HG03571 (cell line): ENCODE measurements at regions not wholly inside any gene's neighbourhood (a gene's known extent, or its start where the extent isn't known, plus 50 kb on each side); places are given as distances from the start of the nearest gene placed in this dataset.
"Not testable (repeated sequence)": the region's sequence is repeated elsewhere in the genome, so short reads cannot be mapped to it uniquely, and the experiment has no call there.

ENCODE experiments used
- ATAC-seq: cut with Tn5 transposase; IDR thresholded peaks from one replicate; pipeline ENCODE4 v1.9.1; 2021; ENCODE audit not compliant: unreplicated experiment

GRCh38 chr17:72464221-72464620, 343.4 kb downstream of the SOX9 start:
- ATAC-seq: not testable (repeated sequence)

GRCh38 chr17:72465191-72466024, 344.6 kb downstream of the SOX9 start:
- no peak for ATAC-seq

- ATAC-seq: peak; percentile 56
Observed at GRCh38 chr17:72466199-72466598, 345.4 kb downstream of the SOX9 start.

DNA sequence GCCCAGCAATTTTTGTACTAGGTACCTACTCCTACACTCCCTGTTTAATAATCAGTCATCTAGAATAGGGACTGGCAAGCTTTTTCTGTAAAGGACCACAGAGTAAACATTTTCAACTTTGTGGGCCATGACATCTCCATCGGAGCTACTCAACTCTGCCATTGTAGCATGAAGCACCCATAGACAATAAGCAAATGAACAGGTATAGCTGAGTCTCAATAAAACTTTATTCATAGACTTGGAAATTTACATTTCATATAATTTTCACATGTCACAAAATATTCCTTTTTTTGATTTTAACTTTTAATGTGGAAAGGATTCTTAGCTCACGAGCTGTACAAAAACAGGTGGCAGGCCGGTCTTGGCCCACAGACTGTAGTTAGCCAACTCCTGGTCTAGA, 345.8 kb downstream of the SOX9 start:
- ATAC-seq: no peak

GRCh38 chr17:72467841-72468653, 347.2 kb downstream of the SOX9 start:
- ATAC-seq: no peak

GRCh38 chr17:72468841-72469240, 348.0 kb downstream of the SOX9 start:
- ATAC-seq: no peak

GRCh38 chr17:72470121-72470705, 349.4 kb downstream of the SOX9 start:
- no peak for ATAC-seq

DNA sequence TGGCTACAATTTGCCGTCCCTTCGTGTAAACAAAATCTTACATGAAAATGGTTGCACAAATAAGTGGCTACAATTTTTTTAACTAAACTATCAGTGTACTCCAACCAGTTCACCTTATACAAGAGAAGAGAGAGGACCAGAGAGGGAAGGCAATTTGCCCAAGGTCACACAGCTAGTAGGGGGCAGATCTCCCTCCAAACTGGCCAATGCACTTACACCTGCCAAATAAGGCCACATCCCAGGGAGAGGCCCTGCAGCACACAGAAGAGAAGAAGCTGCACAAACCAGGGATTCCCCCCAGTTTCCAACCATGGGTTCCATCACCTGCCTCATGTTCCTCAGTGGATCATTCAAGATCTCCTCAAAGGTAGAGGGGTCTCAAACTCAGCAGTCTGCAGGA, 349.9 kb downstream of the SOX9 start:
- no peak for ATAC-seq

GRCh38 chr17:72471296-72471695, 350.5 kb downstream of the SOX9 start:
- no peak for ATAC-seq

- no peak for ATAC-seq
Observed at GRCh38 chr17:72472106-72472505, 351.3 kb downstream of the SOX9 start.

- not testable (repeated sequence) for ATAC-seq
Observed at GRCh38 chr17:72472853-72473390, 352.1 kb downstream of the SOX9 start.

DNA sequence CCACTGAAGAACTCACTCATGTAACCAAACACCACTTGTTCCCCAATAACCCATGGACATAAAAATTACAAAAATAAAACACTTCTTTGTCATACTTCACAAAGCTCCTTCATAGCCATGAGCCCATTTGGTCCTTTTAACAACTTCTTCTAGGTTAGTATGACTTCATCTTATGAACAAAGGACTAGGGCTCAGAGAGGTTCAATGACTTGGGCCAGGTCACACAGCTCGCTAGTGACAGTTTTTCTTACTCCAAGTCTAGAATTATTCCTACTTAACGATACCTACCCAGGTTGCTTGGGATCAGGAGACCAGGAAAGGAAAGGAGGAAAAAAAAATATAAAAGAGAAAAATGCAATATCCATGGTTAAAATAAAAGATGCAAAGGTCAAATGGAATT, 353.4 kb downstream of the SOX9 start:
- no peak for ATAC-seq

DNA sequence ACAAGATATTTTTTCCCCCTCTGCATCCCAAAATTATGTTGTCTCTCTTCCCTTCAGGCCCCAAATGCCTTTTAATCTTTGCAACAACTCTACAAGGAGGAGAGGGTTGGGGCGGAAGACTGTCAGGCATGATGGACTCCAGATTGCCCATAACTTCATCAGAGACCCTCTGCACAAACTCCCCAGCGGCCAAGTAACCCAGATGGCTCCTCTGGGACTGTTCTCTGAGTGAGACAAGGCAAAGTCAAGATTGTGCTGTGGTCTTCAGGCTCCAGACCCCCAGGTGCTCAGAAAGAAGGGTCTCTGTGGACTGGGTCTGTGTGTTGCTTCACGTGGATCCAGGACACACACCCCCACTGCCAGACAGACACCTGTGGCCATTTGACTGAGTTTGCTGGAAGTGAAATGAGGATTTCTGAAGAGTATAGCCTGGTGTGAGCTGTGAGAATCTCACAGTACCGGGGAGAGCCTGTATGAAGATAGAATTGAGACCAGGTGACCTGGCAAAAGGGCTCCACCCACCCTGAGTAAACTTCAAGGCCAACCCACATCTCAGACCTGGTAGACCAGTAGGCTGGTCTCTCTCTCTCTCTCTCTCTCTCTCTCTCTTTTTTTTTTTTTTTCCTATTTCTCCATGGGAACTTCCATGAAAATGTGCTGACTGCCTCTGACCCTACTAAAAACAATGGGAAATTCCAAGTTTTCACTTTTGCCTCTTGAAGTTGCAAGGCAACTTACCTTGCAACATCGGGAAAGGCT, 354.1 kb downstream of the SOX9 start:
- no peak for ATAC-seq

GRCh38 chr17:72476134-72476533, 355.3 kb downstream of the SOX9 start:
- no peak for ATAC-seq

- no peak for ATAC-seq
Observed at GRCh38 chr17:72476575-72476986, 355.8 kb downstream of the SOX9 start.

- ATAC-seq: no peak
Observed at GRCh38 chr17:72477491-72477890, 356.7 kb downstream of the SOX9 start.

DNA sequence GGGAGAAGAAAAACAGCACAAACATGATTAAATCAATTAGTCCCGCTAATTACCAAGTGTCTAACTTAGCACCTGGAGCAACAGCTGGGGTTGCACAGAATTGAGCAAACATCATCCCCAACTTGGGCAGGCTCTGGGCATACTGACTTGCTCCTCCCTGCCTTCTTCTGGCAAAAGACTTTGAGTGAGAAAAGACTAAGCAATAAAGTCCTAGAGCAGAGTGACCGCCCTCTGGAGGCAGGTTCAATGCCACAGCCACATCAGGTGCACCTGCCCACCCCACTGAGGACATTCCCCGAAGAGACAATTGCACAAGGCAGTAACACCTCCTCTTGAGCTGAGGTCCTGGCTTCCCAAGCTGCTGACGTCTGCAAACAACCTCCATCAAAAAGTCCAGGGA, 358.3 kb downstream of the SOX9 start:
- ATAC-seq: no peak

- no peak for ATAC-seq
Observed at GRCh38 chr17:72481572-72481971, 360.8 kb downstream of the SOX9 start.

DNA sequence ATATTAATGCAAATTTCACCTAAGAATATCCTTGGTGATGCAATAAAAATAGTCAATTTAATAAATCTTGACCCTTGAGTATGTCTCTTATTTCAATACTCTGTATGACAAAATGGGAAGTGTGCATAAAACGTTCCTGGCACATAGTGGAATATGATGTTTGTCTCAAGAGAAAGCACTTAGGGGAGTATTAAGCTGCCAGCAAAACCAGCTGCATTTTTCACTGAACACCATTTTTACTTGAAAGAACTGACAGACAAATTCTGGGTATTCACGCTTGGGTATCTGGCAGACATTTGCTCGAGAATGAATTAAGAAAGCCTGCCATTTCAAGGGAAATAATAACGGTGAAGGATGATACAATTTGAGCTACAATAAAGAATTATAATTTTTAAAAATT, 364.8 kb downstream of the SOX9 start:
- ATAC-seq: no peak

GRCh38 chr17:72486806-72487205, 366.0 kb downstream of the SOX9 start:
- ATAC-seq: no peak
